ENCODE measurements at regions not wholly inside any gene's neighbourhood (a gene's known extent, or its start where the extent isn't known, plus 50 kb on each side); places are given as distances from the start of the nearest gene placed in this dataset.

DNA sequence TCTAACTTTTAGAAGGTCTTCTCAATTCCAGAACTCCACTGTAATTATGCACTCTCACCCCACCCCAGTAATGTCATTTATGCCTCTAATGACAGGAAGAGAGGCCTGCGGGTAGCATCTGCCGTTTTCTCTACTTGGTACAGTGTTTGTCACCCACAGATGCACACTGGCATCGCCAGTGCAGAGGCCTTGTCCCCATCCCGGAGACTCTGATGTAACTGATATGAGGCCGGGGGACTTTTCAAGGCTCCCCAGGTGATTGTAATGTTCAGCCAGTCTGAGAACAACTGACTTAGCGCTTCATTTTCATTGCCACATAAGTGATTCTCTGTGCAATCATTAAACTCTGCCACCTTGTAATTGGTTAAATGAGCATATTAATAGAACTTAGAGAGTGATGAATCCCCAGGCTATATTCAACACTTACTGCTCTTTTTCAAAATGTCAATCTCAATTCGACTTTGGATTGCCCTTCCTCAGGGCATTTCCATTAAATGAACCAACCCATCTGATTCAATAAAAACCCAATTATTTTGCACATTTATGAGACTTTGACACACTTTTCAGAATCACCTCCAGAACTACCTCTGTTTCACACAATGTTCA, 113.2 kb downstream of the HERPUD2 start:
- Histone ChIP-seq H3K4me1 (ENCODE audit: control insufficient read depth, insufficient read depth, low read length) (no peaks in the 10 kb centered on the region), H3K4me3 (ENCODE audit: low read length) (no peak overlapping the region), H3K27me3 (ENCODE audit: control insufficient read depth, insufficient read depth, low read length) (no peaks in the 10 kb centered on the region), H3K9me3 (ENCODE audit: control insufficient read depth, insufficient read depth, low read length) (no peaks in the 10 kb centered on the region), H3K27ac (ENCODE audit: low read length) (no peak overlapping the region), H3K36me3 (ENCODE audit: control insufficient read depth, insufficient read depth, low read length) (no peaks in the 10 kb centered on the region)
- WGBS (ENCODE audit: insufficient coverage), result 88% methylated on average over 7 of the region's 7 CpGs
- Mint-ChIP-seq H3K27ac (no peak overlapping the region), H3K4me3 (no peak overlapping the region), H3K36me3 (no peaks in the 10 kb centered on the region), H3K4me1 (no peaks in the 10 kb centered on the region), H3K27me3 (ENCODE audit: low read depth in 2 of 2) (peaks cover 7 to 11% of the 10 kb centered on the region in 2 donors), H3K9me3 (no peaks in the 10 kb centered on the region)
- intact Hi-C loops (cut with micrococcal nuclease), result no loop called here
- no peak for DNase-seq
- ATAC-seq, result no peak
- TF ChIP-seq, protein P1, sequence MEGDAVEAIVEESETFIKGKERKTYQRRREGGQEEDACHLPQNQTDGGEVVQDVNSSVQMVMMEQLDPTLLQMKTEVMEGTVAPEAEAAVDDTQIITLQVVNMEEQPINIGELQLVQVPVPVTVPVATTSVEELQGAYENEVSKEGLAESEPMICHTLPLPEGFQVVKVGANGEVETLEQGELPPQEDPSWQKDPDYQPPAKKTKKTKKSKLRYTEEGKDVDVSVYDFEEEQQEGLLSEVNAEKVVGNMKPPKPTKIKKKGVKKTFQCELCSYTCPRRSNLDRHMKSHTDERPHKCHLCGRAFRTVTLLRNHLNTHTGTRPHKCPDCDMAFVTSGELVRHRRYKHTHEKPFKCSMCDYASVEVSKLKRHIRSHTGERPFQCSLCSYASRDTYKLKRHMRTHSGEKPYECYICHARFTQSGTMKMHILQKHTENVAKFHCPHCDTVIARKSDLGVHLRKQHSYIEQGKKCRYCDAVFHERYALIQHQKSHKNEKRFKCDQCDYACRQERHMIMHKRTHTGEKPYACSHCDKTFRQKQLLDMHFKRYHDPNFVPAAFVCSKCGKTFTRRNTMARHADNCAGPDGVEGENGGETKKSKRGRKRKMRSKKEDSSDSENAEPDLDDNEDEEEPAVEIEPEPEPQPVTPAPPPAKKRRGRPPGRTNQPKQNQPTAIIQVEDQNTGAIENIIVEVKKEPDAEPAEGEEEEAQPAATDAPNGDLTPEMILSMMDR (IDR thresholded peaks at IDR 0.05), result no peak

DNA sequence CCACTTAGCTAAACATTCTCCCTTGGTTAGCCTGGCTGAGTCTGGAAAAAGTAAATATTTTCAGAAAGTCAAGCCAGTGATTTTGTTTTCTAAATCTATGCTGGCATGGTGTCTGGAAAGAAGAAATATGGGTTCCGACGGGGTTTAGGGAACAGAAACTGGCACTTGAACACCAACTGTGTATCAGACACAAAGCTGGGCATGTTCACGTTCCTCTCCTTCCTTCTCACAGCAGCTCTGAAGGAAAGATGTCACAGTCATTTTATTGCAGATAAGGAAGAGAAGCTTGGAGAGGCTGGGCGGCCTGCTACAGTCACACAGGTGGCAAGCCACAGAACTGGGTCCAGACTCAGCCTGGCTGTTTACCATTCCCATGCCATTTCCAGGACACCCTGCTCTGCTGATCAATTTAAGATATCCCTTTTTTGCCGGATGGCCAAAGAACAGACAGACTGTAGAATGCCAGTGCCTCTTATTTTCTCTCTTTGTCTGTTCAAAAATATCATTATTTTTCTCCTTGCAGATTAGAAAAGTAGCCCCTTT, 118.8 kb downstream of the HERPUD2 start:
- H3K4me3 ChIP-seq (ENCODE audit: low read length), result no peak overlapping the region
- H3K27me3 ChIP-seq (ENCODE audit: control insufficient read depth, insufficient read depth, low read length), result no peaks in the 10 kb centered on the region
- ATAC-seq (no peak), DNase-seq (no peak)
- TF ChIP-seq, protein P1 (IDR thresholded peaks at IDR 0.05), result no peak
- Mint-ChIP-seq H3K4me1 (no peaks in the 10 kb centered on the region), H3K36me3 (no peaks in the 10 kb centered on the region), H3K27ac (no peak overlapping the region), H3K4me3 (no peak overlapping the region), H3K9me3 (no peaks in the 10 kb centered on the region), H3K27me3 (ENCODE audit: low read depth in 2 of 2) (peaks cover 2 to 7% of the 10 kb centered on the region in 2 donors)
- intact Hi-C loops (cut with micrococcal nuclease), result no loop called here
- no peak overlapping the region for H3K27ac ChIP-seq (ENCODE audit: low read length)
- H3K9me3 ChIP-seq (ENCODE audit: control insufficient read depth, insufficient read depth, low read length), result no peaks in the 10 kb centered on the region
- 69% methylated on average over 5 of the region's 5 CpGs for WGBS (ENCODE audit: insufficient coverage)
- H3K4me1 ChIP-seq (ENCODE audit: control insufficient read depth, insufficient read depth, low read length), result peaks cover 4% of the 10 kb centered on the region
- H3K36me3 ChIP-seq (ENCODE audit: control insufficient read depth, insufficient read depth, low read length), result no peaks in the 10 kb centered on the region

DNA sequence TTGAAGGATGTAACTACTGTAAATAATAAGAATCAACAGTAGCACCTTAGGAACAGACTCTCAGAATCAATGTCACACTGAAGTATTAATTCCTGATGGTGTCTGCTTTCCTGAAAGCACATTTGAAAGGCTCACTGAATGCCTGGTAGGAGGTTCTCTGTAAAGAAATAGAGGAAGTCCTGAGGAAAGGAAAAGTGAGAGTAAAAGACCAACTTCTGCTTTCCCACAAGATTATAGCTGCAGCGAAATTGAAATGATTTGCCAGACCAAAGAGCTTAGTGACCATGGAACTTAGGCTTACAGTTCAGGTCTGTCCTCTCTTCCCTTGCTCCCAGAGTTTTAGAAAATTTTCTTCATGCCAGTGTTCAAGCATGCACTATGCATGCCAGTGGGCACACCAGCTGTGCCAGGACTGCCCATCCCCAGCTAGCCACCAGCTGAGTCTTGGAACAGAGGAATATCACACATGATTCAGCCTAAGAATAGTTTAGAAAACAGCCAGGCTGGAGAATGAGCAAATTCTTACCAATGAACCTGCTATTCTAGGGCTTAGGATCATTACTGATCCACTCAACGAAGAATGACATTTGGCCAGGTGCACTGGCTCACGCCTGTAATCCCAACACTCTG, 123.2 kb downstream of the HERPUD2 start:
- intact Hi-C loops (cut with micrococcal nuclease), result no loop called here
- Mint-ChIP-seq H3K4me1 (no peaks in the 10 kb centered on the region), H3K4me3 (no peak overlapping the region), H3K9me3 (no peaks in the 10 kb centered on the region), H3K27me3 (ENCODE audit: low read depth in 2 of 2) (peaks cover 2 to 22% of the 10 kb centered on the region in 2 donors), H3K27ac (no peak overlapping the region), H3K36me3 (no peaks in the 10 kb centered on the region)
- TF ChIP-seq, protein P1 (IDR thresholded peaks at IDR 0.05), result no peak
- Histone ChIP-seq H3K36me3 (ENCODE audit: control insufficient read depth, insufficient read depth, low read length) (no peaks in the 10 kb centered on the region), H3K27ac (ENCODE audit: low read length) (no peak overlapping the region), H3K4me1 (ENCODE audit: control insufficient read depth, insufficient read depth, low read length) (peaks cover 4% of the 10 kb centered on the region), H3K4me3 (ENCODE audit: low read length) (no peak overlapping the region), H3K27me3 (ENCODE audit: control insufficient read depth, insufficient read depth, low read length) (no peaks in the 10 kb centered on the region), H3K9me3 (ENCODE audit: control insufficient read depth, insufficient read depth, low read length) (no peaks in the 10 kb centered on the region)
- WGBS (ENCODE audit: insufficient coverage), result 63% methylated on average over 3 of the region's 3 CpGs
- DNase-seq, result no peak
- ATAC-seq, result no peak
